ENCODE measurements at regions not wholly inside any gene's neighbourhood (a gene's known extent, or its start where the extent isn't known, plus 50 kb on each side); places are given as distances from the start of the nearest gene placed in this dataset.

- H3K4me3 ChIP-seq = no peak overlapping the region
- no peak for TF ChIP-seq CTCF (IDR thresholded peaks at IDR 0.05)
- no peaks in the 10 kb centered on the region for H3K36me3 ChIP-seq
- H3K27me3 ChIP-seq = no peaks in the 10 kb centered on the region
- DNase-seq = no peak
- no peak overlapping the region for H3K27ac ChIP-seq
- H3K4me1 ChIP-seq = no peaks in the 10 kb centered on the region
- H3K9ac ChIP-seq (ENCODE audit: low read depth in 2 of 2, low read length in 2 of 2) = no peak overlapping the region
- intact Hi-C loops (cut with DNase I) = no loop called here
- H3K9me3 ChIP-seq = no peaks in the 10 kb centered on the region
Measured at GRCh38 chr6:113659762-113660404, 197.3 kb upstream of the MARCKS start.

GRCh38 chr6:113660819-113661218 is 196.3 kb upstream of the MARCKS start:
- no peaks in the 10 kb centered on the region for H3K27me3 ChIP-seq
- H3K9me3 ChIP-seq = no peaks in the 10 kb centered on the region
- intact Hi-C loops (cut with DNase I) = no loop called here
- H3K9ac ChIP-seq (ENCODE audit: low read depth in 2 of 2, low read length in 2 of 2) = no peak overlapping the region
- DNase-seq = no peak
- no peak for TF ChIP-seq CTCF (IDR thresholded peaks at IDR 0.05)
- H3K4me1 ChIP-seq = no peaks in the 10 kb centered on the region
- H3K4me3 ChIP-seq = no peak overlapping the region
- H3K27ac ChIP-seq = no peak overlapping the region
- H3K36me3 ChIP-seq = no peaks in the 10 kb centered on the region

GRCh38 chr6:113662093-113662665 is 195.0 kb upstream of the MARCKS start:
- Histone ChIP-seq H3K36me3 (no peaks in the 10 kb centered on the region), H3K9me3 (no peaks in the 10 kb centered on the region), H3K27ac (no peak overlapping the region), H3K4me3 (no peak overlapping the region), H3K27me3 (no peaks in the 10 kb centered on the region), H3K4me1 (no peaks in the 10 kb centered on the region), H3K9ac (ENCODE audit: low read depth in 2 of 2, low read length in 2 of 2) (no peak overlapping the region)
- no peak for TF ChIP-seq CTCF (IDR thresholded peaks at IDR 0.05)
- no peak for DNase-seq
- intact Hi-C loops (cut with DNase I) = no loop called here

- Histone ChIP-seq H3K27ac (no peak overlapping the region), H3K27me3 (no peaks in the 10 kb centered on the region), H3K4me3 (no peak overlapping the region), H3K9ac (ENCODE audit: low read depth in 2 of 2, low read length in 2 of 2) (no peak overlapping the region), H3K9me3 (no peaks in the 10 kb centered on the region), H3K4me1 (no peaks in the 10 kb centered on the region), H3K36me3 (no peaks in the 10 kb centered on the region)
- no peak for TF ChIP-seq CTCF (IDR thresholded peaks at IDR 0.05)
- intact Hi-C loops (cut with DNase I) = no loop called here
- no peak for DNase-seq
Measured at GRCh38 chr6:113662688-113663333, 194.3 kb upstream of the MARCKS start.

GRCh38 chr6:113664909-113665308 is 192.2 kb upstream of the MARCKS start:
- Histone ChIP-seq H3K4me1 (no peaks in the 10 kb centered on the region), H3K36me3 (no peaks in the 10 kb centered on the region), H3K27me3 (no peaks in the 10 kb centered on the region), H3K27ac (no peak overlapping the region), H3K4me3 (no peak overlapping the region), H3K9me3 (no peaks in the 10 kb centered on the region), H3K9ac (ENCODE audit: low read depth in 2 of 2, low read length in 2 of 2) (no peak overlapping the region)
- no peak for TF ChIP-seq CTCF (IDR thresholded peaks at IDR 0.05)
- intact Hi-C loops (cut with DNase I) = no loop called here
- DNase-seq = no peak
